ENCODE measurements at regions not wholly inside any gene's neighbourhood (a gene's known extent, or its start where the extent isn't known, plus 50 kb on each side); places are given as distances from the start of the nearest gene placed in this dataset.

DNA sequence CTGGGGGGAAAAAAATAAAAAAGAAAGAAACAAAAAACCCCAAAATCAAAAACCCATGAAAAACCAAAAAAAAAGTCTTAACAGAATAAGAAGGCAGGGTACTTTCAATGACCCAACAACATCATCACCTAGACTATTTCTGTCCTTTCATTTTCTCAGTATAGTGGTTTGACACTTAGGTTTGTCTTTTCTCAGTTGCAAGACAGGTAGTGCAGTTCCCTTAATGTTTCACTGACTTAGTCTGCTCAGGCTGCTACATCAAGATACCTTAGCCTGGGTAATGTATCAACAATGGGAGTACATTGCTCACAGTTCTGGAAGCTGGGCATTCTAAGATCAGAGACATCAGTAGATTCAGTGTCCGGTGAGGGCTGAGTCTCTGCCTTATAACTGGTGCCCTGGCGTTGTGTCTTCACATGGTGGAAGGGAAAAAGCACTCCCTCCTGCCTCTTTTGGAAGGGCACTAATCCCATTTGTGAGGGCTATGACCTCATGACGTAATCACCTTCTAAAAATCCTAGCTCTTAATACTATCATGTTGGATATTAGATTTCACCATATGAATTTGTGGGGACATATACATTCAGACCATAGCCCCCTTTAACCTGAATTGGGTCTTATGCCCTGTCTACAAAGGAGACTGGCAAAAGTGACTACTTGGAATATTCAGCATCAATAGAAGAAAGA is 362.3 kb upstream of the RBFOX1 start:
- ATAC-seq (replicated peaks) = no peak
- Mint-ChIP-seq H3K36me3 (ENCODE audit: low read depth) (no peaks in the 10 kb centered on the region), H3K27me3 (no peaks in the 10 kb centered on the region), H3K9me3 (peaks cover 12% of the 10 kb centered on the region), H3K4me3 (no peak overlapping the region), H3K4me1 (no peaks in the 10 kb centered on the region), H3K27ac (no peak overlapping the region)

GRCh38 chr16:6969594-6969993 is 363.1 kb upstream of the RBFOX1 start:
- no peak overlapping the region for H3K27ac Mint-ChIP-seq
- no peak overlapping the region for H3K4me3 Mint-ChIP-seq
- no peaks in the 10 kb centered on the region for H3K27me3 Mint-ChIP-seq
- no peaks in the 10 kb centered on the region for H3K36me3 Mint-ChIP-seq (ENCODE audit: low read depth)
- no peaks in the 10 kb centered on the region for H3K4me1 Mint-ChIP-seq
- ATAC-seq (replicated peaks) = no peak
- H3K9me3 Mint-ChIP-seq = peaks cover 16% of the 10 kb centered on the region

DNA sequence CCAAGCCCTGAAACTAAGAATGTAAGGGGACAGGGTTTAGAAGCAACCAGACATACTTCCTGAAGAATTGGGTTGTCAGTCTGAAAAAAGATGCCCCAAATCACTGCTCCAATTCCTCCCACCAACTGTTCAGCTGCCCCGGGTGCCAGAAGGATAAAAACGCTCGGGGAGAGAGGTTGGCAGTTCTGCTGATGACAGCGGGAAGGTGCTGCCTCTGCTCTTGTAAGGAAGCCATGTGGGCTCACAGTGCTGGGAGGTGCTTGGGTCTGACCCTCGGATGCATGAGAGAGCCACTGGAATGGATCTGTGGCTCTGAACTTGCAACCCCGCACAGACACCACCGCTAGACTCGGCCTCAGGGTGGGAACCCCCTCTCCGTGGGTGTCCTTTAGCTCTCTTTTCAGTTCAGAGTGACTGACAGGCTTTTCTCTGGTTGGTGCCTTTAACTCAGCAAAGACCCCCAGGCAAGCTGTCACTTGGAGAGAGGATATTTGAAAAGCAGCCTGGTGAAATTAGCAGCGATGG is 364.8 kb upstream of the RBFOX1 start:
- no peak for ATAC-seq (replicated peaks)
- Mint-ChIP-seq H3K27ac (no peak overlapping the region), H3K9me3 (peaks cover 16% of the 10 kb centered on the region), H3K27me3 (no peaks in the 10 kb centered on the region), H3K36me3 (ENCODE audit: low read depth) (no peaks in the 10 kb centered on the region), H3K4me1 (no peaks in the 10 kb centered on the region), H3K4me3 (no peak overlapping the region)

DNA sequence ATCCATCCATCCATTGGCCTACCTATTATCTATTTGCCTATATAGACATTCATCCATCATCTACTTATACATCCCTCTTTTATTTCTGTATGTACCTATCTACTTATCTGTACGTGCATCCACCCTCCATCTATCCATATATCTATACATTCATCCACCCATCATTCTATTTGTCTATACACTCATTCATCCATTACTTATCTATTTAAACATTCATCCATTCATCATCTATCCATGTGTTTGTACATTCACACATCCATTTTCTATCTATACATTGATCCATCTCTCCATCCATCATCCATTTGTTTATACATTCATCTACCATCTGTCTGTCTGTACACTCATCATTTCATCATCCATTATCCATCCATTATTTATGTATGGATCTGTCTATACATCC is 365.7 kb upstream of the RBFOX1 start:
- H3K27me3 Mint-ChIP-seq = no peaks in the 10 kb centered on the region
- no peak overlapping the region for H3K27ac Mint-ChIP-seq
- peaks cover 10% of the 10 kb centered on the region for H3K9me3 Mint-ChIP-seq
- ATAC-seq (replicated peaks) = no peak
- no peaks in the 10 kb centered on the region for H3K4me1 Mint-ChIP-seq
- H3K36me3 Mint-ChIP-seq (ENCODE audit: low read depth) = no peaks in the 10 kb centered on the region
- no peak overlapping the region for H3K4me3 Mint-ChIP-seq

GRCh38 chr16:6964679-6965078 is 368.0 kb upstream of the RBFOX1 start:
- H3K27ac Mint-ChIP-seq = no peak overlapping the region
- peaks cover 8% of the 10 kb centered on the region for H3K9me3 Mint-ChIP-seq
- no peaks in the 10 kb centered on the region for H3K36me3 Mint-ChIP-seq (ENCODE audit: low read depth)
- H3K4me1 Mint-ChIP-seq = no peaks in the 10 kb centered on the region
- H3K4me3 Mint-ChIP-seq = no peak overlapping the region
- no peak for ATAC-seq (replicated peaks)
- H3K27me3 Mint-ChIP-seq = no peaks in the 10 kb centered on the region

GRCh38 chr16:6961704-6962103 is 370.9 kb upstream of the RBFOX1 start:
- Mint-ChIP-seq H3K27ac (no peak overlapping the region), H3K27me3 (no peaks in the 10 kb centered on the region)

GRCh38 chr16:6958184-6958583 is 374.5 kb upstream of the RBFOX1 start:
- no peak overlapping the region for H3K27ac Mint-ChIP-seq
- H3K27me3 Mint-ChIP-seq = no peaks in the 10 kb centered on the region
- peaks cover 7% of the 10 kb centered on the region for H3K9me3 Mint-ChIP-seq
- H3K4me1 Mint-ChIP-seq = no peaks in the 10 kb centered on the region
- no peak overlapping the region for H3K4me3 Mint-ChIP-seq
- ATAC-seq (replicated peaks) = no peak
- no peaks in the 10 kb centered on the region for H3K36me3 Mint-ChIP-seq (ENCODE audit: low read depth)

More at GRCh38 chr16:6961704-6962103, 370.9 kb upstream of the RBFOX1 start:
- ATAC-seq (replicated peaks) = no peak
- no peaks in the 10 kb centered on the region for H3K4me1 Mint-ChIP-seq
- H3K36me3 Mint-ChIP-seq (ENCODE audit: low read depth) = no peaks in the 10 kb centered on the region
- H3K9me3 Mint-ChIP-seq = peaks cover 11% of the 10 kb centered on the region
- H3K4me3 Mint-ChIP-seq = no peak overlapping the region

DNA sequence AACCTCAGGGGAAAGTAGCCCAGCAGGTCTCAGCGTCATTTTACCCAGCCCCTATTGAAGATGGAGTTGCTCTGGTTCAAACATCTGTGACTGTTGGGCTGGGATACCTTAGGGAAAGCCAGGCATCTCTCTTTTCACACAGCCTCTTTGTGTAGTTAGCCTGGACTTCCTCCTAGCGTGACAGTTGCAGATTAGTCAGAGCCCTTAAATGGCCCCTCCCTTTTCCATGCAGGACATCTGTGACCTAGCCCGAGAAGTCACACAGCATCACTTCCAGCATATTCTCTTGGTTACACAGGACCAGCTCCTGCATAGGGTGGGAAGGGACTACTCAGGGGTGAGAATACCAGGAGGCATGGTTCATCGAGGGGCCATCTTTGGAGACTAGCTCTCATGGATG is 375.0 kb upstream of the RBFOX1 start:
- H3K36me3 Mint-ChIP-seq (ENCODE audit: low read depth) = no peaks in the 10 kb centered on the region
- H3K27me3 Mint-ChIP-seq = no peaks in the 10 kb centered on the region
- no peak for ATAC-seq (replicated peaks)
- no peaks in the 10 kb centered on the region for H3K4me1 Mint-ChIP-seq
- H3K9me3 Mint-ChIP-seq = peaks cover 7% of the 10 kb centered on the region
- no peak overlapping the region for H3K27ac Mint-ChIP-seq
- no peak overlapping the region for H3K4me3 Mint-ChIP-seq

DNA sequence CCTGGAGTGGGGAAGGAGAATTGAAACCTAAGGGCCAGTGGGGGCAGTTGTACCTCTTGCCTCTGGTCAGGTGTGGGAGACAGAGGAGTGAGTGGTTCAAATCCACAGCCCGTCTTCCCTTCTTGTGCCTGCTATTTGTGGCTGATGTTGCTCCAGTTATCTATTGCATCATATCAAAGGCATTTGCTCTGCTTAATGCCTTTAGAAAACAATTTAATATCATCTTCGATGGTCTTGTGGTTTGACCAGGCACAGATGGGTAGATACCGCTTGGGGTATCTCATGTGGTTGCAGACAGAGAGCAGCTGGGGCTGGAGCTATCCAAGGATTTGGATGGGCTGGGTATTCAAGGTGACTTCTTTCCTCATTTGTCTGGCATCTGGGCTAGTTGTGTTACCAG is 376.1 kb upstream of the RBFOX1 start:
- H3K4me1 Mint-ChIP-seq = no peaks in the 10 kb centered on the region
- ATAC-seq (replicated peaks) = no peak
- no peak overlapping the region for H3K27ac Mint-ChIP-seq
- H3K36me3 Mint-ChIP-seq (ENCODE audit: low read depth) = no peaks in the 10 kb centered on the region
- H3K4me3 Mint-ChIP-seq = no peak overlapping the region
- peaks cover 7% of the 10 kb centered on the region for H3K9me3 Mint-ChIP-seq
- H3K27me3 Mint-ChIP-seq = no peaks in the 10 kb centered on the region

- Mint-ChIP-seq H3K4me1 (no peaks in the 10 kb centered on the region), H3K27ac (no peak overlapping the region), H3K27me3 (no peaks in the 10 kb centered on the region), H3K9me3 (peaks cover 3% of the 10 kb centered on the region), H3K36me3 (ENCODE audit: low read depth) (no peaks in the 10 kb centered on the region), H3K4me3 (no peak overlapping the region)
- no peak for ATAC-seq (replicated peaks)
Observed at GRCh38 chr16:6955303-6955702, 377.3 kb upstream of the RBFOX1 start.

- no peak for ATAC-seq (replicated peaks)
- H3K36me3 Mint-ChIP-seq (ENCODE audit: low read depth) = no peaks in the 10 kb centered on the region
- no peak overlapping the region for H3K27ac Mint-ChIP-seq
- peaks cover 19% of the 10 kb centered on the region for H3K9me3 Mint-ChIP-seq
- no peaks in the 10 kb centered on the region for H3K27me3 Mint-ChIP-seq
- H3K4me3 Mint-ChIP-seq = no peak overlapping the region
- no peaks in the 10 kb centered on the region for H3K4me1 Mint-ChIP-seq
Observed at GRCh38 chr16:6949240-6949639, 383.4 kb upstream of the RBFOX1 start.

DNA sequence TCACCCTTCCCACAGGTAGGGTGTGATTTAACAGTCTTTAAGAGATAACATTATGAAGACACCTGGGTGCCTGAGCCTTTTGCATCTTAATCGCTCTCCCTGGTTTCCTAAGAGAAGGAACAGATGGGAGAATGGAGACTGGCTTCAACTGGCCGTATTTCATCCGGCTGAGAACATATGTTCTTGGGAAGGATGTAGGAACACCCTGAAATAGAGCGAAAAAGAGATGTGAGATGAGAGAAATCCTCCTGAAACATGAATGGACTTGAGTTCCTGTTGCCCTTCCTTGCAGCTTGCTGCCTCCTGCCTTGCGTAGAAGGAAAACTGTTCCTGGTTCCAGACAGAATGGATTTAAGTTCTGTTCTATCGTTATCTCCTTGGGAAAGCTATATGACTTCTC is 385.4 kb upstream of the RBFOX1 start:
- Mint-ChIP-seq H3K27ac (no peak overlapping the region), H3K36me3 (ENCODE audit: low read depth) (no peaks in the 10 kb centered on the region), H3K9me3 (peaks cover 21% of the 10 kb centered on the region), H3K4me3 (no peak overlapping the region), H3K27me3 (no peaks in the 10 kb centered on the region), H3K4me1 (no peaks in the 10 kb centered on the region)
- ATAC-seq (replicated peaks) = no peak

DNA sequence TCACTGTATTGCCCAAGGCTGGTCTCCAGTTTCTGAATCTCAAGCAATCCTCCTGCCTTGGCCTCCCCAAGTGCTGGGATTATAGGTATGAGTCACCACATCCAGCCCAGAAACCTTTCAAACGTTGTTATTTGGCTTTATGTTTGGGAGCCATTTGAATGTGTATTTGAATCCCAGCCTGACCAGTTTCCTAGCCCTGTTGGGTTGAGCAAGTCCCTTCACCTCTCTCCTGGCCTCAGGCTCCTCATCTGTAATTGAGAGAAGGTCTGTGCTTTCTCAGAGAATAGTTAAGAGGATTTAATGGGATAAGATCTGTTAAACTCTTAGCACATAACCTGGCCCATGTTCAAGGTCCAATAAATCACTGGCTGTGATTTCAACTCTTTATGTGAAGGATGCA is 385.8 kb upstream of the RBFOX1 start:
- Mint-ChIP-seq H3K27me3 (no peaks in the 10 kb centered on the region), H3K4me1 (no peaks in the 10 kb centered on the region), H3K27ac (no peak overlapping the region), H3K36me3 (ENCODE audit: low read depth) (no peaks in the 10 kb centered on the region), H3K4me3 (no peak overlapping the region), H3K9me3 (peaks cover 22% of the 10 kb centered on the region)
- ATAC-seq (replicated peaks) = no peak

GRCh38 chr16:6946106-6946505 is 386.5 kb upstream of the RBFOX1 start:
- H3K36me3 Mint-ChIP-seq (ENCODE audit: low read depth) = no peaks in the 10 kb centered on the region
- ATAC-seq (replicated peaks) = no peak
- H3K27ac Mint-ChIP-seq = no peak overlapping the region
- H3K27me3 Mint-ChIP-seq = no peaks in the 10 kb centered on the region
- H3K9me3 Mint-ChIP-seq = peaks cover 25% of the 10 kb centered on the region
- no peak overlapping the region for H3K4me3 Mint-ChIP-seq
- no peaks in the 10 kb centered on the region for H3K4me1 Mint-ChIP-seq

DNA sequence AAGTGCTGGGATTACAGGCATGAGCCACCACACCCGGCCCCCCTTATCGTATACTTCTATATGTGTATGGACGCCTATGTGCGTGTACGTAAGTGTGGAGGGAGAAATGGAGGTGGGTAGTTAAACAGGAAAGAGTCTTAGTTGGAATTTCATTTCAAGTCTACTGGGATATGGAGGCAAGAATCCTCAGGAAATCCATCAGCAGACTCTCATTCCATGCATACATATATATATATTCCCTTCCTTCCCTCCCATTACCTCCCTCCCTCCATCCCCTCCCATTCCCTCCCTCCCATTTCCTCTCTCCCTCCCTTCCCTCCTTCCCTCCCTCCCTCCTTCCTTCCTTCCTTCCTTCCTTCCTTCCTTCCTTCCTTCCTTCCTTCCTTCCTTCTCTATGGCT is 391.7 kb upstream of the RBFOX1 start:
- Mint-ChIP-seq H3K4me3 (no peak overlapping the region), H3K27ac (no peak overlapping the region), H3K36me3 (ENCODE audit: low read depth) (no peaks in the 10 kb centered on the region), H3K27me3 (no peaks in the 10 kb centered on the region), H3K4me1 (no peaks in the 10 kb centered on the region), H3K9me3 (peaks cover 24% of the 10 kb centered on the region)
- ATAC-seq (replicated peaks) = no peak

GRCh38 chr16:6937641-6938040 is 395.0 kb upstream of the RBFOX1 start:
- Mint-ChIP-seq H3K4me3 (no peak overlapping the region), H3K36me3 (ENCODE audit: low read depth) (no peaks in the 10 kb centered on the region), H3K9me3 (peaks cover 20% of the 10 kb centered on the region), H3K27ac (no peak overlapping the region), H3K27me3 (no peaks in the 10 kb centered on the region), H3K4me1 (no peaks in the 10 kb centered on the region)
- ATAC-seq (replicated peaks) = no peak
